BLaER1 (cell line): ENCODE measurements at regions not wholly inside any gene's neighbourhood (a gene's known extent, or its start where the extent isn't known, plus 50 kb on each side); places are given as distances from the start of the nearest gene placed in this dataset.

ENCODE experiments used
- H3K27ac ChIP-seq: shearing (Covaris generic); formaldehyde crosslinking; 2 replicates; pipeline ENCODE4 v1.8.1; 2022
- H3K27me3 ChIP-seq: shearing (Covaris generic); formaldehyde crosslinking; 2 replicates; pipeline ENCODE4 v1.8.1; 2022
- H3K36me3 ChIP-seq: shearing (Covaris generic); formaldehyde crosslinking; 2 replicates; pipeline ENCODE4 v1.8.1; 2022
- H3K4me1 ChIP-seq: shearing (Covaris generic); formaldehyde crosslinking; 2 replicates; pipeline ENCODE4 v1.8.1; 2022
- H3K4me2 ChIP-seq: shearing (Covaris generic); formaldehyde crosslinking; 2 replicates; pipeline ENCODE4 v1.8.1; 2022
- H3K4me3 ChIP-seq: shearing (Covaris generic); formaldehyde crosslinking; 2 replicates; pipeline ENCODE4 v1.8.1; 2022
- H3K9ac ChIP-seq: shearing (Covaris generic); formaldehyde crosslinking; 2 replicates; pipeline ENCODE4 v1.8.1; 2022
- H3K9me3 ChIP-seq: shearing (Covaris generic); formaldehyde crosslinking; 2 replicates; pipeline ENCODE4 v1.8.1; 2022
- H4K20me1 ChIP-seq: shearing (Covaris generic); formaldehyde crosslinking; 2 replicates; pipeline ENCODE4 v1.8.1; 2022
- Cebpa-rat ChIP-seq: shearing (Covaris generic); IDR thresholded peaks from 2 replicates; pipeline ENCODE4 v1.8.1; 2022

- Histone ChIP-seq H3K9ac (peak overlapping the region; percentile 10; the same call in 1 of the 2 replicates), H3K4me2 (peak overlapping the region; percentile 88), H3K4me1 (peaks cover 87% of the 10 kb centered on the region), H3K27me3 (no peaks in the 10 kb centered on the region), H3K9me3 (peaks cover 13% of the 10 kb centered on the region), H3K36me3 (no peaks in the 10 kb centered on the region), H4K20me1 (no peaks in the 10 kb centered on the region), H3K4me3 (no peak overlapping the region), H3K27ac (peak overlapping the region; percentile 42; the same call in 1 of the 2 replicates)
- no peak for TF ChIP-seq Cebpa-rat
These were observed 154.1 kb downstream of the NUP210 start for GRCh38 chr3:13266005-13266404.

GRCh38 chr3:13265507-13265906 lies 154.6 kb downstream of the NUP210 start:
- Histone ChIP-seq H3K4me3 (no peak overlapping the region), H3K9ac (no peak overlapping the region), H4K20me1 (no peaks in the 10 kb centered on the region), H3K4me1 (peaks cover 92% of the 10 kb centered on the region), H3K9me3 (peaks cover 13% of the 10 kb centered on the region), H3K36me3 (no peaks in the 10 kb centered on the region), H3K4me2 (peak overlapping the region; percentile 88), H3K27me3 (no peaks in the 10 kb centered on the region), H3K27ac (peak overlapping the region; percentile 42; the same call in 1 of the 2 replicates)
- no peak for TF ChIP-seq Cebpa-rat

- peak overlapping the region; percentile 88 for H3K4me2 ChIP-seq
- H3K4me1 ChIP-seq = peaks cover 97% of the 10 kb centered on the region
- TF ChIP-seq Cebpa-rat = no peak
- H3K27ac ChIP-seq = peak overlapping the region; percentile 40; the same call in 1 of the 2 replicates
- H3K36me3 ChIP-seq = no peaks in the 10 kb centered on the region
- no peaks in the 10 kb centered on the region for H4K20me1 ChIP-seq
- H3K27me3 ChIP-seq = no peaks in the 10 kb centered on the region
- H3K4me3 ChIP-seq = no peak overlapping the region
- no peak overlapping the region for H3K9ac ChIP-seq
- H3K9me3 ChIP-seq = peaks cover 8% of the 10 kb centered on the region
These were observed 155.1 kb downstream of the NUP210 start for GRCh38 chr3:13265016-13265415.

- Histone ChIP-seq H4K20me1 (no peaks in the 10 kb centered on the region), H3K4me2 (peak overlapping the region; percentile 88), H3K9ac (no peak overlapping the region; the same call in 1 of the 2 replicates), H3K4me3 (no peak overlapping the region), H3K27me3 (no peaks in the 10 kb centered on the region), H3K27ac (peak overlapping the region; percentile 40; the same call in 1 of the 2 replicates), H3K36me3 (no peaks in the 10 kb centered on the region), H3K9me3 (peaks cover 2% of the 10 kb centered on the region), H3K4me1 (peaks cover 100% of the 10 kb centered on the region)
- TF ChIP-seq Cebpa-rat = no peak
These were observed 155.7 kb downstream of the NUP210 start for GRCh38 chr3:13264468-13264795.

GRCh38 chr3:13263770-13264467 lies 156.2 kb downstream of the NUP210 start:
- no peaks in the 10 kb centered on the region for H3K36me3 ChIP-seq
- H3K4me2 ChIP-seq = peak overlapping the region; percentile 88
- peak overlapping the region; percentile 46; the same call in 1 of the 2 replicates for H3K9ac ChIP-seq
- peak overlapping the region; percentile 69 for H3K27ac ChIP-seq
- no peaks in the 10 kb centered on the region for H3K9me3 ChIP-seq
- no peak overlapping the region for H3K4me3 ChIP-seq
- no peak for TF ChIP-seq Cebpa-rat
- H3K4me1 ChIP-seq = peaks cover 100% of the 10 kb centered on the region
- no peaks in the 10 kb centered on the region for H3K27me3 ChIP-seq
- H4K20me1 ChIP-seq = no peaks in the 10 kb centered on the region

GRCh38 chr3:13262493-13263211 lies 157.5 kb downstream of the NUP210 start:
- H3K4me3 ChIP-seq = no peak overlapping the region
- peaks cover 89% of the 10 kb centered on the region for H3K4me1 ChIP-seq
- peak overlapping the region; percentile 88 for H3K4me2 ChIP-seq
- no peaks in the 10 kb centered on the region for H3K36me3 ChIP-seq
- H3K27ac ChIP-seq = peak overlapping the region; percentile 54
- peak; percentile 56; the same call in 1 of the 2 replicates for TF ChIP-seq Cebpa-rat
- H3K9me3 ChIP-seq = no peaks in the 10 kb centered on the region
- peak overlapping the region; percentile 2; the same call in 1 of the 2 replicates for H3K9ac ChIP-seq
- H4K20me1 ChIP-seq = no peaks in the 10 kb centered on the region
- no peaks in the 10 kb centered on the region for H3K27me3 ChIP-seq

GRCh38 chr3:13261892-13262291 lies 158.2 kb downstream of the NUP210 start:
- Histone ChIP-seq H4K20me1 (no peaks in the 10 kb centered on the region), H3K27me3 (no peaks in the 10 kb centered on the region), H3K4me3 (no peak overlapping the region), H3K9ac (no peak overlapping the region), H3K4me1 (peaks cover 82% of the 10 kb centered on the region), H3K36me3 (no peaks in the 10 kb centered on the region), H3K9me3 (no peaks in the 10 kb centered on the region), H3K4me2 (peak overlapping the region; percentile 88), H3K27ac (peak overlapping the region; percentile 54; the same call in 1 of the 2 replicates)
- no peak for TF ChIP-seq Cebpa-rat

- Histone ChIP-seq H3K27me3 (no peaks in the 10 kb centered on the region), H3K4me3 (no peak overlapping the region), H3K9me3 (no peaks in the 10 kb centered on the region), H3K36me3 (no peaks in the 10 kb centered on the region), H3K4me2 (peak overlapping the region; percentile 88), H3K4me1 (peaks cover 82% of the 10 kb centered on the region), H3K27ac (0 out of 2 replicates have a peak overlapping the region, but pooled peaks have one; percentile 54), H4K20me1 (no peaks in the 10 kb centered on the region), H3K9ac (no peak overlapping the region)
- TF ChIP-seq Cebpa-rat = no peak
These were observed 158.9 kb downstream of the NUP210 start for GRCh38 chr3:13261104-13261830.

GRCh38 chr3:13260259-13261103 lies 159.6 kb downstream of the NUP210 start:
- TF ChIP-seq Cebpa-rat = no peak
- H3K9me3 ChIP-seq = no peaks in the 10 kb centered on the region
- peaks cover 82% of the 10 kb centered on the region for H3K4me1 ChIP-seq
- H3K36me3 ChIP-seq = no peaks in the 10 kb centered on the region
- H3K27ac ChIP-seq = no peak overlapping the region
- H3K4me3 ChIP-seq = no peak overlapping the region
- no peaks in the 10 kb centered on the region for H4K20me1 ChIP-seq
- peak overlapping the region; percentile 88 for H3K4me2 ChIP-seq
- H3K27me3 ChIP-seq = no peaks in the 10 kb centered on the region
- no peak overlapping the region for H3K9ac ChIP-seq
